Stimulated activated CD4-positive, alpha-beta T cell treated with anti-CD3 and anti-CD28 coated beads, Interleukin-15, amount 100 ng/mL, for 48 hours (primary cell): ENCODE measurements at regions not wholly inside any gene's neighbourhood (a gene's known extent, or its start where the extent isn't known, plus 50 kb on each side); places are given as distances from the start of the nearest gene placed in this dataset.
"Not testable (repeated sequence)": the region's sequence is repeated elsewhere in the genome, so short reads cannot be mapped to it uniquely, and the experiment has no call there.

Source experiments
- DNase-seq, 2 donors: peaks; one replicate each; pipeline ENCODE4 v3.0.0-alpha.2; 2020; ENCODE audit warnings: low read depth in 2 of 2

GRCh38 chr1:106249810-106250209 lies 806.7 kb upstream of the PRMT6 start:
- DNase-seq: no peak

- DNase-seq: no peak
Observed at GRCh38 chr1:106254748-106255147, 801.7 kb upstream of the PRMT6 start.

GRCh38 chr1:106266786-106267185 lies 789.7 kb upstream of the PRMT6 start:
- no peak for DNase-seq

GRCh38 chr1:106268070-106268469 lies 788.4 kb upstream of the PRMT6 start:
- no peak for DNase-seq

DNA sequence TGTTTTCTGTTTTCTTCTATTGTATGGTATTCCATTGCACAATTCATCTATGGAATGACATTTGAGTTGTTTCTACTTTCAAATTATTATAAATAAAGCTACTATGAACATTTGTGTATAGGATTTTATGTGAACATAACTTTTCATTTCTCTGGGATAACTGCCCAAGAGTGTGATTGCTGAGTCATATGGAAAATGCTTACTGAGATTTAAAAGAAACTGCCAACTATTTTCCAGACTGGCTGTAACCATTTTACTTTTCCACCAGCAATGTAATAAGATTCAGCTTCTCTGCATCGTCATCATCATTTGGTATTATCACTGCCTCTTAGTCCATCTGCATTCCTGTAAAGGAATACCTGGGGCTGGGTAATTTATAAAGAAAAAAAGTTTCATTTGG lies 779.6 kb upstream of the PRMT6 start:
- DNase-seq: no peak

DNA sequence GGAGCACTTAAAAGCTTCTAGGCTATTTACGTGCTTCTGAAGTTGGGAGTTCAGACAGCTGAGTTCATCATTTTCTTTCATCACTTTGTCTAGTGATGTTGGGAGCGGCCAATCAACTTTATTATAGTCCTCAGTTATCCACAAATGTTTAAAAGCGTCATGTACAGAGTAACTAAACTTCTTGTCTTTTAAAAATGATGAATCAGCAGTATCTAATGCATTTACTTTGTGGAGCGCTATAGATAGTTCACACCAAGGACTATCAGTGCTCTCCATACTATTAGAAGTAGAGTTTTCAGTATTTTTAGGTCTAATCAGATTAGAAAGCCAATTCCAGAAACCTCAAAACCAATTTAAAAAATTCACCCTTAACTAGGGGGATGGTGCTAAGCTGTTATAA lies 778.7 kb upstream of the PRMT6 start:
- DNase-seq: no peak

DNA sequence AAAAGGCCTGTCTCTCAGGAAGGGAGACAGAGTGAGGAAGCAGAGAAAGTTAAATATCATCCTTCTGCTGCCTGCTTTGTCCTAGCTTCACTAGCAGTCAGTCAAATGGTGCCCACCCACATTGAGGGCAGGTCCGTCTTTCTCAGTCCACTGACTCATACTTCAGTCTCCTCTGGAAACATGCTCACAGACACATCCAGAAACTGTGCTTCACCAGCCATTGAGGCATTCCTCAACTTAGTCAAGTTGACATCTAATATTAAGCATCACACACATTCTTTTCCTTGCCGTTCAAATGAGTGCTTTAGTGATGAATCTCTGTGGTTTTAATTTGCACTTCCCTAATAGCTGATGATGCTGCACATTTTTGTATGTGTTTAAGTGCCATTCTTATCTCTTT lies 777.8 kb upstream of the PRMT6 start:
- DNase-seq: no peak

- DNase-seq: no peak
Observed at GRCh38 chr1:106289265-106289928, 767.1 kb upstream of the PRMT6 start.

GRCh38 chr1:106290805-106291501 lies 765.5 kb upstream of the PRMT6 start:
- DNase-seq: no peak

DNA sequence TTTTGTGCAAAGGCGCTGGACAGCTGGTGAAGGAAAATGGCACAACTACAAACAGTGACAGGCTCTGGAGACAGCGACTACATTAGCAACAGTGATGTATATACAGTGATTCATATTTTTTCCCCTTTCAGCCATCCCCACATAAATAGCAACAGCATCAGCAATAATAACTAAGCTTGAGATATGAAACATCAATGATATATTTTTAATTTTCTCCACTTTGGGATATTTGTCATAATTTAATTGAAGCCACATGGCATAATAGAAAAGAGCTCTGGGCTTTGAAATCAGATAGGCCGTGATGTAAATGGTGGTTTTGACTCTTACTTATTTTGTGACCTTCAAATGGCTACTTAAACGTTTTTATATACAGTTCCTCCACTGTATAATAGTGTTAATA lies 764.3 kb upstream of the PRMT6 start:
- no peak for DNase-seq

DNA sequence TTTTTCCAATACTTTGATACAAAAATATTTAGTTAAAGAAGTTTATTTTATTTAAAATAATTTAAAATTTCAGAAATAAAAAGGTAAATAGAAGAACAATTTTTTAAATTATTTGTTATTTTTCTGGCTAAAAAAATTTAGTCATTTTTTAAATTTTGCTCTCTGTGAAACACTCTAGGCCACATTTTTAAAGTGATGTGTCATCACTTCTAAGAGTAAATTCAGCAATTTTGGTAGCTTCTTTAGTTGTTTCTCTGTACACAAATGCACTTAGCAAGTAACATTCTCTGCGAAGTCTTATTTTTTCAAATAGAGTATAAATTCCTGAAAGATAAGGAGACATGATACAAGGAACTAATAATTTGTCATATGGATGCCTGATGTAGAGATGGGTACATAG lies 760.0 kb upstream of the PRMT6 start:
- DNase-seq: no peak

- DNase-seq: no peak
Observed at GRCh38 chr1:106304106-106304505, 752.4 kb upstream of the PRMT6 start.

GRCh38 chr1:106319612-106320011 lies 736.9 kb upstream of the PRMT6 start:
- no peak for DNase-seq

DNA sequence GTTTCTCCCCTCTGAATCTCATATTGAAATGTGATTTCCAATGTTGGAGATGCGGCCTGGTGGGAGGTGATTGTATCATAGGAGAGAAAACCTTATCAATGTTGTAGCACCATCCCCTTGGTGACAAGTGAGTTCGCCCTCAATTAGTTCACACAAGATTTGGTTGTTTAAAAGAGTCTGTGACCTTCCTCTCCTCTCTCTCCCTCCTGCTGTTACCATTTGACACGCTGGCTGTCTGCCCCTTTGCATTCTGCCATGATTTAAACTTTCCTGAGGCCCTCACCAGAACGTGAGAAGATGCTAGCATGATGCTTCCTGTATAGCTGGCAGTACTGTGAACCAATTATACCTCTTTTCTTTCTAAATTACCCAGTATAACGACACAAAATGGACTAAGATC lies 730.9 kb upstream of the PRMT6 start:
- DNase-seq: no peak

GRCh38 chr1:106344494-106344893 lies 712.0 kb upstream of the PRMT6 start:
- DNase-seq: no peak

- no peak for DNase-seq
Observed at GRCh38 chr1:106360252-106360651, 696.2 kb upstream of the PRMT6 start.

DNA sequence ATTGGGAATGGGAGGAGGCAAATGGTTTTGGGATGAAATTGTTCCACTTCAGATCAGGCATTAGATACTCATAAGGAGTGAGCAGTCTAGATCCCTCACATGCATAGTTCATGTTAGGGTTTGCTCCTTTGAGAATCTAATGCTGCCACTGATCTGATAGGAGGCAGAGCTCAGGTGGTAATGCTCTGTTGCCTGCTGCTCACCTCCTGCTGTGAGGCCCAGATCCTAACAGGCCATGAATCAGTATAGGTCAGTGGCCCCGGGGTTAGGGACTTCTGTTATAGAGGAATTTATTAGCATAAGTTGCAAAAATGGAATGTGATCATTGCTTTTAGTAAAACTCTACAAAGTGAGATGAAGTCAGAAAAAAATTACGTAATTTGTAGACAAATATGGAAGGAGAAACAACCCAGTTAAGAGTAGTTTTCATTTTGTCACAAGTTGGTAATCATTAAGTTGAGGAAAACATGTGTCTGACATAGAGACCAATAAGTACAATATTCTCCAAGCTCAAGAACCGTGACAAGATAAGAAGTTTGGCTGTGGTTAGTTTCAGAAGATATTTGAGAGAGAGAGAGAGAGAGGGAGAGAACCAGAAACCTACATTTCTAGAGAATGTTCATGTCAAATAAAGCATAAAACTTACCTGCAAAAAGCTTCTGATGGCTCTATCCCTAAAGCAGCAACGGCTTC lies 689.7 kb upstream of the PRMT6 start:
- no peak for DNase-seq

DNA sequence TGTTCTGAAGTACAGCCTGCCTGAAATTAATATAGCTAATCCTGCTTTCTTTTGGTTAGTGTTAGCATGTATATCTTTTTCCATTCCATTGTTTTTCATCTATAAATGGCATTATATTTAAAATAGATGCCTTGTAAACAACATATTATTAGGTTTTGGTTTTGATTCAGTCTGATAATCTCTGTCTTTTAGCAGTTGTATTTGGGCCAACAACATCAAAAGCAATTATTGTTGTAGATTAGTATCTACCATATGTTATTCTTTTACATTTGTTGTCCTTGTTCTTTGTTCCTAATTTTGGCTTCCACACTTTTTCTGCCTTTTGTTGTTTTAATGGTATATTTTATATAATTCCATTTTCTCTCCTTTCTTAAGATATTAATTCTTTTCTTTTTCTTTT lies 678.2 kb upstream of the PRMT6 start:
- no peak for DNase-seq

DNA sequence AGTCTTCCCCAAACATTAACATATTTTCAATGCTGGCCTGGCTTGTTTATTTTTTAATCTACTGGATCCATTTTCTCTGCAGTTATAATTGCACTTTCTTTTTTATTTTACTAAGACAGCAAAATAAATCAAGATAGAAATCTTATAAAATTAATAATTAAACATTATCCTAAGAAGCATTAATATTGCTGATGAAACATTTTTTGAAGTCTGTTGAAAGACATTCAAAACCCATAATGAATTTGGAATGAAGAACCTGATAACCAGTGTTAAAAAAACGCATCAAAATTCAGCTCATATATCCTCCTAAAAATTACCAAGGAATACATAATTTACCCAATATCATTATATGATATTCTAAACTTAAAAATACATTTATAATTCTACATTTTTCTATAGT lies 675.7 kb upstream of the PRMT6 start:
- no peak for DNase-seq

GRCh38 chr1:106389160-106389559 lies 667.3 kb upstream of the PRMT6 start:
- not testable (repeated sequence) for DNase-seq

GRCh38 chr1:106393046-106393445 lies 663.4 kb upstream of the PRMT6 start:
- DNase-seq: no peak

- no peak for DNase-seq
Observed at GRCh38 chr1:106396020-106396419, 660.5 kb upstream of the PRMT6 start.

- no peak for DNase-seq
Observed at GRCh38 chr1:106398391-106398790, 658.1 kb upstream of the PRMT6 start.
